Dedifferentiated amniotic fluid mesenchymal stem cell (primary cell): ENCODE measurements at regions not wholly inside any gene's neighbourhood (a gene's known extent, or its start where the extent isn't known, plus 50 kb on each side); places are given as distances from the start of the nearest gene placed in this dataset.

Experiments
- DNase-seq: peaks from one replicate; pipeline ENCODE4 v3.0.0-alpha.2; 2016; ENCODE audit errors: extremely low spot score

GRCh38 chr1:14495381-14495780 lies 103.1 kb upstream of the KAZN start:
- DNase-seq = no peak

- no peak for DNase-seq
These were observed 102.5 kb upstream of the KAZN start for GRCh38 chr1:14495996-14496395.

GRCh38 chr1:14498839-14499238 lies 99.6 kb upstream of the KAZN start:
- no peak for DNase-seq

GRCh38 chr1:14499312-14500040 lies 99.0 kb upstream of the KAZN start:
- no peak for DNase-seq

DNA sequence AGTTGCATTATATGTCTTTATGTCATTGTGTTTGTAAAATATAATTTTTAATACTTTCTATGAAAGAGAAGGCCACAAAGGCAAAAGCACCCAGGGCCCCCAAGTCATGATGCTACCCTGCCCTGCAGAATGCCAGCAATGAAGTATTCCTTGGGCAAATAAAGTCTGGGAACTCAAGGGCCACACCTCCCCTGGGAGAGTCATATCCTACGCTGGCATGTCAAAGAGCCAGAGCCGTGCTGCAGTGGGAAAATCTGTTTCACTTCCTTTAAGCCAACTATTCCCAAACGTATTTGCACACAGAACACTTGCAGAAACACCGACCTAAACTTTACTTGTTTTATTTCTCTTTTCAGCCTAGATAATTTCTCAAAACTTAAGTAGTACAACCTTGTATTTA lies 98.4 kb upstream of the KAZN start:
- DNase-seq = no peak

DNA sequence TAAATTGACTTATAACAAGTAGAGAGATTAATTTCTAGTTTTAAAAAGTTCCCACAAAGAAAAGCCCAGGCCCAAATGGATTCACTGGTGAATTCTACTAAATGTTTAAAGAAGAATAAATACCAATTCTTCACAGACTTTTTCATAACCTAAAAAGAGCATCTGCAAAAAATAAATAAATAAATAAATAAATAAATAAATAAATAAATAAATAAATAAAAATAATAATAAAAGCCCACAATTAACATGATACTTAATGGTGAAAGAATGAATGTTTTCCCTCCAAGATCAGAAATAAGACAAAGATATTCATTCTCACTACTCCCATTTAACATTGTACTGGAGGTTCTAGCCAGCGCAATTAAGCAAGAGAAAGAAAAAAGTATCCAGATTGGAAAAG lies 97.6 kb upstream of the KAZN start:
- DNase-seq = no peak

DNA sequence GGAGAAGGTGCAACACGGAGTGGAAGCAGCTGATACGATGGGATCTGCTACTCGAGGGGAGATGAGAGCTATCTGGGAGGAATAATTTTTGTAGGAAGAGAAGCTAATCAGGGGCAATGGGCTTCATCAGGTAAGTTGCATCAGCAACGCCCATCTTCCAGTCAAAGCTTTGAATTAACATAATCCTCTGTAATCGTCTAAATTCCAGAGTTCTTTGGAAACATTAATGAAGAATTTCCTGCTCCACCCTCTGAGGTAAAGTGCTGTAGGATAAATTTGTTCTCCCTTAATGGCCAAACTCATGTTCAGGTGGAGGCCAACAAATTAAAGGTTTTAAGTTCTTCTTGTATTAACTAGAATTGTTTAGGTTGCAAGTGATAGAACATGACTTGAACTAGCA lies 94.0 kb upstream of the KAZN start:
- no peak for DNase-seq

GRCh38 chr1:14506471-14507255 lies 91.8 kb upstream of the KAZN start:
- DNase-seq = no peak

GRCh38 chr1:14507262-14507661 lies 91.2 kb upstream of the KAZN start:
- no peak for DNase-seq

DNA sequence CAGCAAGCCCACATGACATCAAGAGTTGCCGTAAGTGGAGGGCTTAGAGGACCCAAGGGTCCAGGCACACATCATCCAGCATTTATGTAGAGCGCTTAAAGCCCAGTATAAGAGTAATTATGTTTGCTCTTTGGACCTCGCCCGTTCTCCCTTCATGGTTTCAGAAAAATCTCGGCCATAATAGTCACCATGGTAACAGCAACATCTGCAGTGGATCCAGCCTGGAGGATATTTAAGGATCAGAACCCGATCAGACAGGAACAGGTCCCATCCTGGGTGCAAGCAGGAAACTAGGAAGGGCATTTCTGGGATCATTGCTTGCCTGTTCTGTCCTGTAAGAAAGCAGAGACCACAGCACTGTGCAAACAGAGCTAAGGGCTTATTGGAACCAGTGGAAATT lies 89.9 kb upstream of the KAZN start:
- no peak for DNase-seq

GRCh38 chr1:14511166-14511680 lies 87.3 kb upstream of the KAZN start:
- no peak for DNase-seq

DNA sequence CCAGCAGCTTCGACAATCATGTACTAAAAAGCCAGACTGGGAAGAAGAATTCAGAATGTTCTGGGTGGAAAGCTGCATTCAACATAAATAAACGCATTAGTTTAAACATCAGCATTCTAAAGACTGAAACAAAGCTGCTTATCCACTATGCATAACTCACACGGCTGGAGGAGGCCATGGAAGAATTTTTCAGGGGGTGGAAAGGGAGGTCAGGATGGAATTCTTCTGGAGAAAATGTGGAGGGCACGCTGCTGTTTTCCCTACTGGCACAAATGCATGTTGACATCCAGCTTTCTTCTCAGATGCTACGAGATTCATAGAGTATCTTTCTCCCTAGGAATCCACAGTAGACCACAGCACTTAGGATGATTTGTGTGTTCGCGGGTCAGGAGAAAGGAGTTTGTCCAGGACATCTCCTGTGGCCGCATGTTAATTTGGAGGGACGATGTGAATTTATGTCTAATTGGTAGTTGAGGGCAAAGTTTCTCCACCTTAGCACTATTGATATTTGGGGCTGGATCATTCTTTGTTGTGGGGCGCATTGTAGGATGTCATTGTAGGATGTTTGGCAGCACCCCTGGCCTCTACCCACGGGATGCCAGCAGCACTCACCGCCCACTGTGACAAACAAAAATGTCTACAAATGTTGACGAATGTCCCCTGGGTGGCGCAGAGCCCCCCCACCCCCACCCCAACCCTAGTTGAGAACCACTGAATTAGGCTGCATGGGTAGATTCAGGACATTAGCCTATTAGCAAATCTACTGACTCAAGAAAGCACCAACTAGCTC lies 86.5 kb upstream of the KAZN start:
- no peak for DNase-seq

DNA sequence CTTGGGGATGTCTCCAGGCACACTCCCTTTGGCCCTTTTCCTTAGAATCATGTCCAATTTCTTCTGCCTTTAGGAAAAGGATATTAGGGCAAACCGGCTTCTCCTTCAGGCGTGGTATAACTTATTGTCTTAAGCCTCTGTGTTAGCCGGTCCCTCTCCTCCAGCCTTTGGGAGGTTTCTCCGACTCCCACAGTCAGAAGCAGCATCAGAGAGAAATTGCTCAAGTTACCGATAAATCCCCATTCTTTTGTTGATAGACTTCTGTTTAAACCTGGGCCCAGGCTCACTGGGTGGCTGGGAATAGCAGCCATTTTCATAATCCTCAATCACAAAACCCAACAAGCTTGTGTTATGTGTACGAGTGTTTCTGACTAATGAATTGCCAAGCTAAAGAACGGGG lies 85.4 kb upstream of the KAZN start:
- no peak for DNase-seq

- DNase-seq = no peak
These were observed 83.7 kb upstream of the KAZN start for GRCh38 chr1:14514739-14515138.

- peak; percentile 55 for DNase-seq
These were observed 81.3 kb upstream of the KAZN start for GRCh38 chr1:14516974-14517840.

DNA sequence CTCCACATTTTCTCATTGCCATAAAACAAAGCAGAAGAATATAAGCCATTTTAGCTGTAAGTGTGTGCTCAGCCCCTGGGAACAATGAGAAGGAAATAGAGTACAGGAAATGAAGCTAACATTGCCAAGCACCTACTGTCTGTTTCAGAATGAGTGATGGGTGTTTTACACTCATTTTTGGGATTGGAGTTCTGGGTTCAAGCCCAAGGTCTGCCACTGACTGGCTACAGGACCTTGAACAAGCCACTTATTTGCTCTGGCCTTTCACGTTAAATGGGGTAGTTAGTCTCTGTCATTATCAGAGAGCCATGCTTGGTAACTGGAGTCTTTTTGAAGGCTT lies 80.7 kb upstream of the KAZN start:
- no peak for DNase-seq

GRCh38 chr1:14519976-14520375 lies 78.5 kb upstream of the KAZN start:
- no peak for DNase-seq

GRCh38 chr1:14520514-14521163 lies 77.8 kb upstream of the KAZN start:
- no peak for DNase-seq

- no peak for DNase-seq
These were observed 76.9 kb upstream of the KAZN start for GRCh38 chr1:14521622-14522021.

- no peak for DNase-seq
These were observed 76.2 kb upstream of the KAZN start for GRCh38 chr1:14522077-14522925.
